Heart right ventricle (tissue), 16 donors: ENCODE measurements at regions not wholly inside any gene's neighbourhood (a gene's known extent, or its start where the extent isn't known, plus 50 kb on each side); places are given as distances from the start of the nearest gene placed in this dataset.

Source experiments
- ATAC-seq, 8 donors: fragments of 200-7000 bp; cut with Tn5 transposase; one replicate each; pipeline ENCODE4 v1.9.1; 2020; ENCODE audit warnings: mild to moderate bottlenecking in 8 of 8, moderate library complexity in 8 of 8, moderate number of reproducible peaks in 1 of 8
- DNase-seq, 2 donors: peaks; one replicate each; pipeline ENCODE4 v3.0.0-alpha.2; 2020
- H3K27ac ChIP-seq, 10 donors: fragments of 200-600 bp; sonication (generic) in 2 of 10; one replicate each; pipeline versions ENCODE4 v1.5.0 to v1.8.0; 2020 to 2022; ENCODE audit warnings: mild to moderate bottlenecking in 3 of 10
- H3K27me3 ChIP-seq, 7 donors: fragments of 200-600 bp; one replicate each; pipeline ENCODE4 v1.8.0; 2021 to 2022; ENCODE audit warnings: mild to moderate bottlenecking in 2 of 7
- H3K36me3 ChIP-seq, 9 donors: fragments of 200-600 bp; sonication (generic) in 1 of 9; one replicate each; pipeline versions ENCODE4 v1.5.0 to v1.8.0; 2020 to 2022; ENCODE audit warnings: mild to moderate bottlenecking in 2 of 9
- H3K4me1 ChIP-seq, 9 donors: fragments of 200-600 bp; sonication (generic) in 1 of 9; one replicate each; pipeline versions ENCODE4 v1.5.0 to v1.8.0; 2020 to 2022; ENCODE audit warnings: mild to moderate bottlenecking in 4 of 9
- H3K4me3 ChIP-seq, 10 donors: fragments of 200-600 bp; sonication (generic) in 2 of 10; one replicate each; pipeline versions ENCODE4 v1.5.0 to v1.8.0; 2020 to 2022; ENCODE audit warnings: mild to moderate bottlenecking in 7 of 10, moderate library complexity in 2 of 10
- H3K9me3 ChIP-seq, 11 donors: fragments of 200-600 bp in 10 of 11; sonication (generic) in 2 of 11; one replicate each; pipeline versions ENCODE4 v1.5.0 to v1.8.0; 2013 to 2022; ENCODE audit warnings: mild to moderate bottlenecking in 2 of 11, control low read depth in 1 of 11, moderate library complexity in 1 of 11
- CTCF ChIP-seq, 9 donors: fragments of 200-600 bp; sonication (generic) in 2 of 9; IDR thresholded peaks; one replicate each; pipeline versions ENCODE4 v1.5.0 to v1.8.0; 2021 to 2022; ENCODE audit warnings: antibody characterized with exemption in 9 of 9, mild to moderate bottlenecking in 5 of 9, moderate library complexity in 1 of 9
- WGBS, 2 donors: extraction: QIAGEN DNeasy Blood & Tissue Kit; methylation state at CpG; one replicate each; pipeline ENCODE4 v1.1.7; 2013; ENCODE audit warnings: inconsistent platforms in 1 of 2; 5-methylcytosine and 5-hydroxymethylcytosine counted together
- intact Hi-C, 10 donors: fragments of 100-400 bp; cut with DNase I; formaldehyde crosslinking; loops; one replicate each; pipeline versions ENCODE4 v1.11.1 to v1.14.2; 2022
- donor health status: Arrhythmogenic right ventricular cardiomyopathy.
- donor health status: ischemic (EF 13 %, LVEDD 7.1; RV severe dilation, severe dysfunction).
- donor health status: healthy with polysubstance abuse.
- donor health status: DM: no; HTN: yes; CAD: no.
- donor health status: DM: no; HTN: no; CAD: no.
- donor health status: ischemic (EF 25% LVEDD 6.9; RV normal size, moderate dysfunction).
- donor health status: ischemic (EF 25% LVEDD 5.7; RV mildly dilated, moderate dysfunction).
- donor health status: healthy.
- donor health status: DM: yes; HTN: yes; CAD: no.
- donor health status: Ischemic cardiomyopathy.
- donor health status: ischemic (EF 35%, LVEDD 5.7; RV mildly dilated, moderate dysfunction).
- donor health status: nonischemic (EF 11% LVEDD 7.7; RV severe dilation, severe dysfunction).
- donor health status: DM: yes; HTN: yes; CAD: no.
- donor health status: PGD.
- donor health status: ischemic (EF 29% LVEDD 5.4; RV normal size, mild dysfunction).
- donor health status: nonischemic (EF 23%, LVEDD 6.1; RV moderate dilation, normal function).

GRCh38 chr6:16045238-16045637 lies 83.6 kb upstream of the MYLIP start:
- Histone ChIP-seq H3K36me3 (no peaks in the 10 kb centered on the region), H3K9me3 (peaks cover 0 to 9% (median 0%) of the 10 kb centered on the region in 11 donors), H3K4me3 (no peak overlapping the region), H3K27ac (no peak overlapping the region), H3K27me3 (no peaks in the 10 kb centered on the region), H3K4me1 (peaks cover 0 to 14% (median 0%) of the 10 kb centered on the region in 9 donors)
- intact Hi-C loops = no loop called here
- WGBS, 2 donors = 59 to 62% methylated on average over 4 of the region's 4 CpGs
- TF ChIP-seq CTCF (IDR thresholded peaks at IDR 0.05) = no peak
- ATAC-seq (no peak), DNase-seq (no peak)

DNA sequence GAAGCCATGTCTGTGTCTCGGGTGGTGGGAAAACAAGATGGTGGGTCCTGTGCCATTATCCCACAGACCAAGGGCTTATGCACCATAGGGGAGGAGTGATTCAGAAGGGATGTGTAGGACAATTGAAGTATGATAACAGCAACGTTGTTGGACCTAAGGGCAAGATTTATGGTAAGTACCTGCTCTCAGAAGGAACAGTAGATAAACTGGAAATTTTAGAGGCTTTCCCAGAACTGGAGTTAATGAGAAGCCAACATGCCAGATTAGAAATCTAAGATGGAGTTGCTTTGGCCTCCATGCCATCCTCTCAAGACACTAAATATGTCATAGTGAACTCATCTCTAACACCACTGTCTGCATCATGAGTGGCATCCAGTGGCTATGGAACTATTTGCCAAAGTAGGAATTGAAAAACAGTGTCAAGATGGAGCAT lies 84.7 kb upstream of the MYLIP start:
- Histone ChIP-seq H3K4me1 (peaks cover 0 to 14% (median 0%) of the 10 kb centered on the region in 9 donors), H3K27ac (no peak overlapping the region), H3K9me3 (peaks cover 0 to 11% (median 0%) of the 10 kb centered on the region in 11 donors), H3K4me3 (no peak overlapping the region), H3K27me3 (no peaks in the 10 kb centered on the region), H3K36me3 (no peaks in the 10 kb centered on the region)
- ATAC-seq (no peak), DNase-seq (no peak)
- WGBS, 2 donors = 69 to 76% methylated on average over 2 of the region's 2 CpGs
- intact Hi-C loops = no loop called here
- no peak for TF ChIP-seq CTCF (IDR thresholded peaks at IDR 0.05)

- H3K27me3 ChIP-seq = no peaks in the 10 kb centered on the region
- H3K4me1 ChIP-seq = peaks cover 0 to 14% (median 0%) of the 10 kb centered on the region in 9 donors
- no peak overlapping the region for H3K4me3 ChIP-seq
- peak in 5 of 8 donors; percentile 12 to 29 (median 20) for ATAC-seq
- intact Hi-C loops = no loop called here
- H3K36me3 ChIP-seq = no peaks in the 10 kb centered on the region
- 65 to 79% methylated on average over 5 of the region's 5 CpGs for WGBS, 2 donors
- TF ChIP-seq CTCF (IDR thresholded peaks at IDR 0.05) = no peak
- H3K9me3 ChIP-seq = peaks cover 0 to 11% (median 0%) of the 10 kb centered on the region in 11 donors
- DNase-seq = no peak
- no peak overlapping the region for H3K27ac ChIP-seq
Measured at GRCh38 chr6:16043171-16044135, 85.4 kb upstream of the MYLIP start.

GRCh38 chr6:16042751-16043150 lies 86.1 kb upstream of the MYLIP start:
- no peak for DNase-seq
- no peaks in the 10 kb centered on the region for H3K36me3 ChIP-seq
- no peak for TF ChIP-seq CTCF (IDR thresholded peaks at IDR 0.05)
- 84 to 97% methylated on average over 3 of the region's 3 CpGs for WGBS, 2 donors
- H3K9me3 ChIP-seq = peaks cover 0 to 11% (median 0%) of the 10 kb centered on the region in 11 donors
- intact Hi-C loops = no loop called here
- no peak overlapping the region for H3K4me3 ChIP-seq
- no peaks in the 10 kb centered on the region for H3K27me3 ChIP-seq
- peaks cover 0 to 14% (median 0%) of the 10 kb centered on the region in 9 donors for H3K4me1 ChIP-seq
- no peak overlapping the region for H3K27ac ChIP-seq
- no peak for ATAC-seq
